CD4-positive, alpha-beta T cell treated with Interleukin-4 for 1 hour (primary cell): ENCODE measurements at regions not wholly inside any gene's neighbourhood (a gene's known extent, or its start where the extent isn't known, plus 50 kb on each side); places are given as distances from the start of the nearest gene placed in this dataset.
A peak's percentile ranks its signal among the peaks of the same experiment; 100 is the strongest.

Experiments
- DNase-seq, 2 donors: peaks; one replicate each; pipeline ENCODE4 v3.0.0-alpha.2; 2020 to 2022

GRCh38 chr12:13373803-13374202 lies 177.3 kb downstream of the EMP1 start:
- no peak for DNase-seq

GRCh38 chr12:13373131-13373530 lies 176.6 kb downstream of the EMP1 start:
- DNase-seq: no peak

DNA sequence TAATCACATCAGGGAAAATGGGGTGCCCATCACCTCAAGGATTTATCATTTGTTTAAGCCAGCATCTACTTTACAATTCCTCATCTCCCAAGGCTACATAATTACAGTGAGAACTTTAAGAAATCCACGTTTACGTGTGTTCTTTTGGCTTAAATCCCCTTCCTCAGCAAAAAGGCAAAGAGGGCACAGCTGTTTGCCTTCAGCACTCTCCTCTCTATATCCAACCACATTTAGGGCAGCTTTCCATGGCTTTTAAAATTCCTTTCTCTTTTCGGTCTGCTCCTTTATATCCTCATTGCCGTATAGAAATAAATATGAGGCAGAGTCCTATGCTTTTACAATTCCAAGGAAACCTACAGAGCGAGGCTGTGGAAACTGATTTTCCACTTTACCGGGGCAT lies 175.9 kb downstream of the EMP1 start:
- DNase-seq: no peak

GRCh38 chr12:13371797-13372196 lies 175.3 kb downstream of the EMP1 start:
- DNase-seq: no peak

DNA sequence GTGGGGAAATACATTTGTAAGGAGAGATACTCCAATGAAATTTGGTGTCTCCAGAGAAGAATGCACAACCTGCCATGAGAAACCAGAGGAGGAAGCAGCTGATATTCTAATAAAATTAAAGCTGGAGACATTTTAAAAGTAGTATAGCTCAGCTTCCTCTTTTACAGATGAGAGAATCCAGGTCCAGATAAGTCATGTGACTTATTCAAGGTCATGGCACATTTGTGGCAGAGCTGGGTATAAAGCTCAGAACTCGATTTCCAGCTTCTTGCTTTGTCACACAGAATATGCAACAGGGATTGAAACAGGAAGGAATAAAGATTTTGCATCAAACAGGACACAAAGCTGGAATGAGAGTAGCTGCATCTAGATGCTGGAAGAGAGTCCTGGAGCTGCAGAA lies 174.8 kb downstream of the EMP1 start:
- no peak for DNase-seq

GRCh38 chr12:13369474-13370056 lies 173.0 kb downstream of the EMP1 start:
- no peak for DNase-seq

GRCh38 chr12:13368971-13369370 lies 172.4 kb downstream of the EMP1 start:
- no peak for DNase-seq

GRCh38 chr12:13368431-13368830 lies 171.9 kb downstream of the EMP1 start:
- no peak for DNase-seq

DNA sequence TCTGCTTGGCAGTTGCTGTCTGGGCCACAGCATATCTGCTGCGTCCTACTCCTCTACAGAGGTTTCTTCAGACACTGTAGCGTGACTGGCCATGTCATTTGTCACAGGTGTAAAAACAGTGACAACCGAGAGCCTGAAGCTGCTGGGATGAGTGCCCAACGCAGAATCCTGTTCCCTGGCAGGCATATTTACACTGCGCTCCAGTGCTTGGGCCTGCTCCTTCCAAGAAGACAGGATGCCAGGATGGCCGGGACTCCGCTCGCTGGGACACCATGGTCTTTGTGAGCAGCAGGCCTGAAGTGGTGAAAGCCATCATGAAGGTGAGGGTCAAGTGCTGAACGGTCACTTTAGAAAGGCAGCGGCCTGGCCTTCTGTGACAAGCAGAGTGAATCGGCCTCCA lies 171.4 kb downstream of the EMP1 start:
- DNase-seq: no peak

DNA sequence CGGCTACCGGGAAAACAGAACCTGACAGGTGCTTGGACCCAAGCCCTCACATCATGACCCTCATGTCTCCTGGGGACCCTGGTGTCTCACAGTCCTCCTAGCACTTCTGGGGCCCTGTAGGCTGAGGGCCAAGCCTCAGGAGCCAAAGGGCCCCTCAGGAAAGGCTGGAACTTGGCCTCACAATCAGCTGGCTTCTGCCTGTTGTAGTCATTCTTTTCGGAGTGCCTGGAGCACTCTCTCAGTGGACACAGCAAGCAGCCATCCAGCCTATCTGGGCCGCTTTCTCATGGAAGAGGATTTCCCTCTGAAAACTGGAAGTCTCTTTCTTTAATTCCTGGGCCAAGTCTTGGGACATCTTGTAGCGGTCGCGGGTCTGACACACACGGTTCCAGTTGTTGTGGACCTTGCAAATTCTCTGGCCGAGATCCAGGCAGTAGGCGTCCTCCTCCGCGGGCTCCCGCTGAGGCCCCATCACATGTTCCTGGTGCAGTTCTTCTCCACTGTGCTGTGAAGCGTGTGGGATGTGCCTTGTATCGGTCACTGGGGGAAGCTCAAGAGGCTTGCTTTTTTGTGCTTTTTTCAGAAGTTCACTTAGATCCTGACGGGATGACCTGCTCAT lies 169.3 kb downstream of the EMP1 start:
- no peak for DNase-seq

DNA sequence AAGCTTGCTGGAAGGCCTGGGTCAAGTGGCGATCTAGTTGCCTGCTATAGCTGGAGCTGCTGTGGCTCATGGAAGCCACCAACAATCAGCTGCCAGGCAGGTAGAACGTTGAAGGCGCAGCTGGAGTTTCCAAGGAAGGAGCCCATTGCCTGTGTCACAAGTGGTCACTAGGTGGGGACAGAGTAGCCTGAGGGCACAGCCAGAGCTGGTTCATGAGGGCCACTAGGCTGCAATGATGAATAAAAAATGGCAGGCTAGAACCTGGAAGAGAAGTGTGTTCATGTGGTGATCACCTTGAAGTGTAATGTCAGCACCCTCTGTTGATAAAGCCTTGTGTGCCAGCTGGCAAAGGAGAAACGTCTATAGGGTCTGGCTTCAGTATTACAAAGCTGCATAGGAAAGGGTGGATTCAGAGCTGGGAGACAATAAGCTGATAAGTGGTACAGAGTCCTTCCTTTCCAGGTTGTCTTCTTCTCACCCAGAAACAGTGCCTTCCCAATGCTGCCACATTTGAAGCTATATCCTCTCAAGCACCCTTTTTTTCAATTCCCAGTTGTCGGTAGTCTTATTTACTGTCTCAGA lies 165.8 kb downstream of the EMP1 start:
- peak; percentile 18 to 23 for DNase-seq

GRCh38 chr12:13359636-13360035 lies 163.1 kb downstream of the EMP1 start:
- DNase-seq: no peak

DNA sequence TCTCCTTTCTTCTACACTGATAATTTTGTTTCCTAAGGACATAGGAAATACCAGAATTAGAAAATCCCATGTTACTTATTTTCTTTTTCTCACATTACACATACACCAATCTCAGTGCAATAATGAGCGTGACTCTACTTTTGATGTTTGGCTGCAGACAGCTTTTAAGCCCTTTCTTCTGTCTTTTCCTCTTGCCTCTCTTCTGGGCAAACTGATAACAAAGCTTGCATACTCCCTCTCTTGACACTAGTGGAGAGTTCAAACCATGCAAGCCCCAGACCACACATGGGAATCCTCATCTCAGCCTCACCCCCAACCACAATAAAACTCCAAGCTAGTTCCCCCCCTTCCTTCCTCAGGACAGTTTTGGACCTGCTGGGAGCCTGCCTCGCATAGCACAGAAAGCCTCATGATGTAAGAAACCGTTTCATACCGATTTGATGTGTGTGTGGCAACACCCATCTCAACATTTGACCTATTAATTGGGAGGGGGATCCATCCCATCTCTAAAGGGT lies 161.9 kb downstream of the EMP1 start:
- no peak for DNase-seq

DNA sequence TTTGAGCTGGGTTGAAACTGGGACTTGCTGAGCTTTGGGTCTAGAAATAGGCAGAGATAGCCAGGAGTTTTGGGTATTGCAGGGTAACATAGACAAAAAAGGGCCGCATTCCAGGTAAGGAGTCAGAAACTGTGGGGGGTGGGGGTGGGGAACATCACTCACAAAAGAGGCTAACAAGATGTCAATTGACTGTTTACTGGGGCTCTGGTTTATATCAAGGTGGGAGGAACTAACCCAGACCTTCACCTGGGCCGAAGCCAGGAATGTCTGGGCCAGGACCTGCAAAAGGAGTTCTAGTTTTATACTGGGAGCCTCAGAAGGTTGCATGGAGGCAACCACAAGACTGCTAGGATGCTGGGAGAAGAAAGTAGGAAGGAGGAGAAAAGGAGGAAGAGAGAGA lies 154.4 kb downstream of the EMP1 start:
- no peak for DNase-seq

GRCh38 chr12:13350381-13350780 lies 153.9 kb downstream of the EMP1 start:
- DNase-seq: no peak

GRCh38 chr12:13348464-13348863 lies 151.9 kb downstream of the EMP1 start:
- no peak for DNase-seq

GRCh38 chr12:13347241-13348043 lies 150.9 kb downstream of the EMP1 start:
- DNase-seq: no peak

GRCh38 chr12:13345722-13346121 lies 149.2 kb downstream of the EMP1 start:
- no peak for DNase-seq

DNA sequence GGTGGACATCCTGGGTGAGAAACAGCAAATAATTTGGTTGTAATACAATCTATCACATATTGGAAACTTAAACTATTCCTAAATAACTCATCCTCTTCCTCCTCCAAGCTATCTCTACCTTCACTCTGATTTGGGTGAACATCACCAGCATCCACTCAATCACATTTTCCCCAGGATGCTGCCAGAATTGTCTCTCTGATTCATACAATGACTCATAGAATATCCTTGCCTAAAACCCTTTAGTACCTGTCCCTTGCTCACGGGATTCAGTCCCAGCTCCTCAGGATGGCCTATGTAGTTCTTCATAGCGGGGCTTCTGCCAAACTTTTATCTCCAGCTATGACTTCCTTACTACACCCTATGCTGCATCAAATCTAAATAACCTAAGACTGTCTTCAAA lies 146.8 kb downstream of the EMP1 start:
- no peak for DNase-seq

DNA sequence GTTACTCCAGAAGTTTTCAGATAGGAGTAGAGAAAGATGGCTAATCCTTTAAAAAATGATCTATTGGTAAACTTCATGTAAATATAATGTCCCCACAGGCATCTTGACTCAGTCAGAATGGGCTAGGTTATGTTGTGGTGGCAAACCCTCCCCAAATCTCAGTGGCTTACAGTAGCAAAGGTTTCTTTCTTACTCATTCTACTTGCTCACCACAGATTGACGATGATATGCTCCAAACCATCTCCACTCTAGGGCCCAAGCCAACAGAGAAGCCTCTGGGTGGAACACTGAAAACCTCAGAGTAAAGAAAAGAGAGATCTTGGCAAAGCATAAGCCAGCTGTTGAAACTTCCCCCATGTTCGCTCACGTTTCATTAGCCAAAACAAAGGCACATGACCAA lies 146.4 kb downstream of the EMP1 start:
- DNase-seq: no peak

DNA sequence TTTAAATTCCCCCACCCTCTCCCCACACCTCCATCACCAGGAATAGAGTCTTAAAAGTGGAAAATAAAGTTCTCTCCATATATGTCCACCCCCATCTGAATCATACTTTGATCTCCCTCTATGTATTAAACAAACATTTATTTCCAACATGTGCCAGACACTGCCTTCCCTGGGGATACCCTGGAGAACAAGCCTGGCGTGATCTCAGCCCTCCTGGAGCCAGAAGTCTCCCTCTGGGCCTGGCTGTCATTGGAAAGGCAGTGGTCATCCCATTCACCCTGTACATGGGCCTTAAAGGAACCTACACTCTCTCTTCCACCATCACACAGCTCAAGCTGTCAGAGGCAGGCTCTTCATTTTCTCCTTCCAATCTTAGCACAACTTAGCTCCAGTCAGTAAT lies 143.6 kb downstream of the EMP1 start:
- DNase-seq: no peak

DNA sequence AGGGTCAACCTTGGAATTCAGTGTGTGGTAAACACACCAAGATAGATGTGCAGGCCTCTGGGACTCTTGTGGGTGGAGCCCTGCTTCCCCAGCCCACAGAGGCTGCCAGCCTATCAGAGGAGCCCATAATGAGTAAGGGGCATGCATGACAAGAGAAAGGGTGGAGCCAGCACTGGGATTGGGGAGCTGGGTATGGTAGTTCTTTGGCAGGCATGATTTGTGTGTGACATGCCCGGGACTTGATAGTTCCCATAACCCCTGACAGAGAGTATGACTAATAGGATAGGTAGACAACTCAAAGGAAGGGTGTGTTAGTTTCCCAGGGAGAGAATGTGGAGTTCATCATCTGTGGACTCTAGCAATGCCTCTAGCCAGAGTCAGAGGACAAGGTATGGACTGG lies 143.0 kb downstream of the EMP1 start:
- DNase-seq: no peak

DNA sequence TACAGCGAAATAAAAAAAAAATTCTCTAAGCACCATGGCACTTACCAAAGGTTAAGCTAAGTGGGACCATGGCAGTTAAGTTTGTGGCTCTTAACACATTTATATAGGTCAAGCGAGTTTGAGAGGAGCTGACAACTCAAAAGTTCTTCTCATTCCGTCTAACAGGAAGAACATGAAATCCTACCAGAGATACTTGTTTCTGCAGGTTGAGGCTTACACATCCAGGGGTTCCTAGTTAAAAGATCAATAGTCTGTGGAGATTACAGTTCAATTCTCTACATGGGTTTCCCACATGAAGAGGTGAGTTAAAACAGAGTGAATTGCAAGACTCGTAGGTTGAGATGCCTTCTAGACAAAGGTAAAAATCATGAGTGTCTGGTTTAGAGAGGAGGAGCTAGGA lies 142.6 kb downstream of the EMP1 start:
- DNase-seq: no peak

- DNase-seq: no peak
These were observed 141.3 kb downstream of the EMP1 start for GRCh38 chr12:13337791-13338190.
